Loucy (cell line): ENCODE measurements at regions not wholly inside any gene's neighbourhood (a gene's known extent, or its start where the extent isn't known, plus 50 kb on each side); places are given as distances from the start of the nearest gene placed in this dataset.

Experiments used
- H2AFZ ChIP-seq: fragments of 200-600 bp; sonication (generic); 2 replicates; pipeline ENCODE4 v1.6.0; 2016; ENCODE audit warnings: antibody characterized with exemption, mild to moderate bottlenecking, low read length, moderate library complexity
- H3F3A ChIP-seq: fragments of 200-600 bp; 2 replicates; pipeline ENCODE4 v1.6.0; 2016; ENCODE audit warnings: antibody characterized with exemption, low read depth, mild to moderate bottlenecking
- H3K27me3 ChIP-seq: fragments of 200-600 bp; sonication (generic); 2 replicates; pipeline ENCODE4 v1.6.1; 2014; ENCODE audit warnings: low read length, mild to moderate bottlenecking; ENCODE audit not compliant: insufficient read depth, poor library complexity, severe bottlenecking
- H3K36me3 ChIP-seq: fragments of 200-600 bp; sonication (generic); 2 replicates; pipeline ENCODE4 v1.6.1; 2016; ENCODE audit warnings: low read length; ENCODE audit not compliant: insufficient read depth
- H3K4me1 ChIP-seq: fragments of 200-600 bp; sonication (generic); 2 replicates; pipeline ENCODE4 v1.5.1; 2014; ENCODE audit warnings: low read length, mild to moderate bottlenecking; ENCODE audit not compliant: insufficient read depth, poor library complexity, severe bottlenecking
- H3K4me2 ChIP-seq: fragments of 200-600 bp; sonication (generic); 2 replicates; pipeline ENCODE4 v1.6.0; 2014; ENCODE audit warnings: antibody characterized with exemption, low read length, low read depth, mild to moderate bottlenecking; ENCODE audit not compliant: poor library complexity, severe bottlenecking
- H3K4me3 ChIP-seq: fragments of 200-600 bp; sonication (generic); 2 replicates; pipeline ENCODE4 v1.5.1; 2014; ENCODE audit warnings: low read length, mild to moderate bottlenecking, mixed read lengths; ENCODE audit not compliant: poor library complexity, severe bottlenecking
- H3K79me2 ChIP-seq: fragments of 200-600 bp; sonication (generic); 2 replicates; pipeline ENCODE4 v1.6.1; 2014; ENCODE audit warnings: low read length; ENCODE audit not compliant: insufficient read depth
- H3K9ac ChIP-seq: fragments of 200-600 bp; sonication (generic); 2 replicates; pipeline ENCODE4 v1.6.0; 2014; ENCODE audit warnings: mild to moderate bottlenecking, low read depth, low read length, moderate library complexity; ENCODE audit not compliant: poor library complexity, severe bottlenecking
- H3K9me2 ChIP-seq: fragments of 200-600 bp; sonication (generic); replicated peaks from 2 replicates; pipeline ENCODE4 v1.6.1; 2016; ENCODE audit warnings: low read depth, low read length, mixed read lengths
- H3K9me3 ChIP-seq: fragments of 200-600 bp; sonication (generic); 2 replicates; pipeline ENCODE4 v1.6.1; 2014; ENCODE audit warnings: mild to moderate bottlenecking, antibody characterized with exemption, low read length, low read depth; ENCODE audit not compliant: insufficient read depth
- H4K20me1 ChIP-seq: fragments of 200-600 bp; sonication (generic); 2 replicates; pipeline ENCODE4 v1.6.0; 2014; ENCODE audit warnings: antibody characterized with exemption, low read length, mild to moderate bottlenecking; ENCODE audit not compliant: insufficient read depth, poor library complexity, severe bottlenecking
- CTCF ChIP-seq: fragments of 200-600 bp; sonication (generic); conservative IDR thresholded peaks from 2 replicates; pipeline ENCODE4 v1.5.1; 2014; ENCODE audit warnings: mild to moderate bottlenecking, antibody characterized with exemption, low read length
- EZH2phosphoT487 ChIP-seq: fragments of 200-600 bp; IDR thresholded peaks from 2 replicates; pipeline ENCODE4 v1.6.1; 2018; ENCODE audit warnings: antibody characterized with exemption, mild to moderate bottlenecking, moderate library complexity, borderline replicate concordance

GRCh38 chr3:25090698-25091453 lies 337.2 kb upstream of the RARB start:
- Histone ChIP-seq H3K4me2 (no peak overlapping the region), H3F3A (no peaks in the 10 kb centered on the region), H3K36me3 (no peaks in the 10 kb centered on the region), H2AFZ (no peak overlapping the region), H3K9ac (no peak overlapping the region), H3K9me2 (no peaks in the 10 kb centered on the region), H3K4me1 (no peaks in the 10 kb centered on the region), H3K79me2 (no peaks in the 10 kb centered on the region), H4K20me1 (no peaks in the 10 kb centered on the region), H3K9me3 (no peaks in the 10 kb centered on the region), H3K27me3 (no peaks in the 10 kb centered on the region), H3K4me3 (no peak overlapping the region)
- TF ChIP-seq EZH2phosphoT487, result no peak
- TF ChIP-seq CTCF, result no peak

GRCh38 chr3:25091934-25092333 lies 336.1 kb upstream of the RARB start:
- Histone ChIP-seq H3K4me2 (no peak overlapping the region), H4K20me1 (no peaks in the 10 kb centered on the region), H3K79me2 (no peaks in the 10 kb centered on the region), H3K9me2 (no peaks in the 10 kb centered on the region), H3K9me3 (no peaks in the 10 kb centered on the region), H3K4me1 (no peaks in the 10 kb centered on the region), H3K27me3 (no peaks in the 10 kb centered on the region), H3K36me3 (no peaks in the 10 kb centered on the region), H3F3A (no peaks in the 10 kb centered on the region), H3K4me3 (no peak overlapping the region), H2AFZ (no peak overlapping the region), H3K9ac (no peak overlapping the region)
- no peak for TF ChIP-seq EZH2phosphoT487
- no peak for TF ChIP-seq CTCF

DNA sequence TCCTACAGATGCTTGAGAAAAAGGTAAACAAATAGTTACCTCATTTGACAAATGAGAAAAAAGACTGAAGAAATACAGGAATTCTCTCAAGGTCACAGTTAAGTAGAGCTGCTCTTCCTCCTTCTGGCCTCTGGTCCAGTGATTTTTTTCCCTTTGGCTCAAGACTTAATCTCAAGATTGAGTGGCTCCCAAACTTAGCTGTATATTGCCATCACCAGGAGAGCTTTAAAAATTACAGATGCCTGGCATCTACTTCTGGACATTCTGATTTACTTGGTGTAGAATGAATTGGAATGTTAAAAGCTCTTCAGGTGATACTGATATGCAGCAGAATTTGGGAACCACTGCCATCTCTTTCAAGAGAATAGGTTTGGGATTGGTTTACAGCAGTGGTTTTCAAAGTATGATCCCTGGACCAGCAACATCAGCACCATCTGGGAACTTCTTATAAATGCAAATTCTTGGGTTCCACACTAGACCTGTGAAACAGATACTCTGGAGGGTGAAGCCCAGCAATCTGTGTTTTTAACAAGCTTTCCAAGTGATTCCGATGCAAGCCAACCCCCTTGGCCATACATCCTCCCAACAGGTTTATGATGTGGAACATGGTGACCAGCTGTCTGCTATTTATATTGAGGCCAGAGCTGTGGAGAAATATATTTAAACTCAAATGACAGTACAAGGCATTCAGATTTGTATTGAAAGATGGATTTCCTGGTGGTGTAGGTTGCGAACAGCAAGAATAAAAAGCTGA lies 333.0 kb upstream of the RARB start:
- TF ChIP-seq CTCF (no peak), EZH2phosphoT487 (no peak)
- Histone ChIP-seq H3K4me1 (no peaks in the 10 kb centered on the region), H3K9ac (no peak overlapping the region), H3K4me2 (no peak overlapping the region), H3F3A (no peaks in the 10 kb centered on the region), H3K27me3 (no peaks in the 10 kb centered on the region), H4K20me1 (no peaks in the 10 kb centered on the region), H3K79me2 (no peaks in the 10 kb centered on the region), H3K4me3 (no peak overlapping the region), H3K9me2 (no peaks in the 10 kb centered on the region), H2AFZ (no peak overlapping the region), H3K36me3 (no peaks in the 10 kb centered on the region), H3K9me3 (no peaks in the 10 kb centered on the region)
